Trophoblast cell (in vitro differentiated cells and primary cell): ENCODE measurements at regions not wholly inside any gene's neighbourhood (a gene's known extent, or its start where the extent isn't known, plus 50 kb on each side); places are given as distances from the start of the nearest gene placed in this dataset.

ENCODE experiments used
- DNase-seq, 2 donors: peaks; one replicate each; pipeline ENCODE4 v3.0.0-alpha.2; 2016
- H2AFZ ChIP-seq: 2 replicates; pipeline ENCODE4 v1.6.1; 2013; ENCODE audit warnings: low read length, moderate library complexity, mild to moderate bottlenecking; ENCODE audit not compliant: insufficient read depth, poor library complexity
- H2AK5ac ChIP-seq: 2 replicates; pipeline ENCODE4 v1.6.1; 2013; ENCODE audit warnings: mild to moderate bottlenecking, low read length
- H2BK120ac ChIP-seq: 2 replicates; pipeline ENCODE4 v1.6.1; 2013; ENCODE audit warnings: low read length, mild to moderate bottlenecking, moderate library complexity; ENCODE audit not compliant: insufficient read depth, poor library complexity
- H2BK12ac ChIP-seq: 2 replicates; pipeline ENCODE4 v1.6.1; 2013; ENCODE audit warnings: mild to moderate bottlenecking, low read length, moderate library complexity
- H2BK5ac ChIP-seq: 2 replicates; pipeline ENCODE4 v1.6.1; 2013; ENCODE audit warnings: low read length, low read depth, moderate library complexity, mild to moderate bottlenecking; ENCODE audit not compliant: poor library complexity
- H3K14ac ChIP-seq: 2 replicates; pipeline ENCODE4 v1.6.1; 2013; ENCODE audit warnings: mild to moderate bottlenecking, low read length
- H3K18ac ChIP-seq: 2 replicates; pipeline ENCODE4 v1.6.1; 2013; ENCODE audit warnings: mild to moderate bottlenecking, low read length
- H3K23ac ChIP-seq: 2 replicates; pipeline ENCODE4 v1.6.1; 2013; ENCODE audit warnings: low read length
- H3K27ac ChIP-seq: 2 replicates; pipeline ENCODE4 v1.5.1; 2013; ENCODE audit warnings: low read depth, mild to moderate bottlenecking, inconsistent platforms, low read length, moderate library complexity
- H3K27me3 ChIP-seq: 2 replicates; pipeline ENCODE4 v1.6.1; 2013; ENCODE audit warnings: inconsistent platforms, mild to moderate bottlenecking, low read length, moderate library complexity; ENCODE audit not compliant: insufficient read depth
- H3K36me3 ChIP-seq, 2 experiments: 1 replicate in 1 of 2; 2 replicates in 1 of 2; pipeline ENCODE4 v1.6.1; 2013; ENCODE audit warnings: low read length in 2 of 2, mild to moderate bottlenecking in 2 of 2, moderate library complexity in 1 of 2; ENCODE audit not compliant: insufficient read depth in 2 of 2, control insufficient read depth in 1 of 2
- H3K4ac ChIP-seq: 2 replicates; pipeline ENCODE4 v1.6.1; 2013; ENCODE audit warnings: low read depth, mild to moderate bottlenecking, low read length, moderate library complexity
- H3K4me1 ChIP-seq, 2 experiments: 1 replicate in 1 of 2; 2 replicates in 1 of 2; pipeline ENCODE4 v1.6.1; 2013; ENCODE audit warnings: low read length in 2 of 2, mild to moderate bottlenecking in 2 of 2, moderate library complexity in 1 of 2; ENCODE audit not compliant: insufficient read depth in 2 of 2, control insufficient read depth in 1 of 2
- H3K4me2 ChIP-seq: 2 replicates; pipeline ENCODE4 v1.6.1; 2013; ENCODE audit warnings: inconsistent platforms, mild to moderate bottlenecking, low read length, moderate library complexity
- H3K4me3 ChIP-seq: 2 replicates; pipeline ENCODE4 v1.5.1; 2013; ENCODE audit warnings: mild to moderate bottlenecking, low read depth, low read length, inconsistent platforms
- H3K79me1 ChIP-seq: one replicate; pipeline ENCODE4 v1.6.1; 2013; ENCODE audit warnings: low read length
- H3K79me2 ChIP-seq: 2 replicates; pipeline ENCODE4 v1.6.1; 2013; ENCODE audit warnings: low read length, mild to moderate bottlenecking; ENCODE audit not compliant: control insufficient read depth, insufficient read depth, poor library complexity
- H3K9ac ChIP-seq: 2 replicates; pipeline ENCODE4 v1.6.1; 2013; ENCODE audit warnings: mild to moderate bottlenecking, low read length
- H3K9me3 ChIP-seq: 2 replicates; pipeline ENCODE4 v1.6.1; 2013; ENCODE audit warnings: low read depth, mild to moderate bottlenecking, control low read depth, inconsistent platforms, low read length; ENCODE audit not compliant: insufficient read depth
- H4K12ac ChIP-seq: 2 replicates; pipeline ENCODE4 v1.6.1; 2013; ENCODE audit warnings: low read depth, mild to moderate bottlenecking, low read length, moderate library complexity
- H4K8ac ChIP-seq: 2 replicates; pipeline ENCODE4 v1.6.1; 2013; ENCODE audit warnings: low read depth, mild to moderate bottlenecking, low read length, moderate library complexity
- H4K91ac ChIP-seq: one replicate; pipeline ENCODE4 v1.6.1; 2013; ENCODE audit warnings: low read depth, mild to moderate bottlenecking, low read length, moderate library complexity
- WGBS: extraction: QIAGEN DNeasy Blood & Tissue Kit; methylation state at CpG from one replicate; pipeline ENCODE4 v1.1.7; 2013; ENCODE audit warnings: missing lambda C conversion rate; ENCODE audit not compliant: insufficient read length, insufficient coverage; ENCODE audit errors: extremely low coverage; 5-methylcytosine and 5-hydroxymethylcytosine counted together

GRCh38 chr22:34486381-34486780, 566.1 kb upstream of the LARGE1 start:
- no peaks in the 10 kb centered on the region for H3K9me3 ChIP-seq
- no CpG with 5 or more reads among the region's 1 CpG for WGBS
- no peak overlapping the region for H4K91ac ChIP-seq
- H3K18ac ChIP-seq, result no peak overlapping the region
- no peaks in the 10 kb centered on the region for H3K27me3 ChIP-seq
- no peak overlapping the region for H2AFZ ChIP-seq
- no peak overlapping the region for H3K9ac ChIP-seq
- no peak overlapping the region for H2BK120ac ChIP-seq
- DNase-seq, result no peak
- no peaks in the 10 kb centered on the region for H3K36me3 ChIP-seq
- H2BK5ac ChIP-seq, result no peak overlapping the region
- H4K8ac ChIP-seq, result no peak overlapping the region
- no peaks in the 10 kb centered on the region for H3K79me2 ChIP-seq
- H4K12ac ChIP-seq, result no peak overlapping the region
- no peak overlapping the region for H3K14ac ChIP-seq
- no peak overlapping the region for H2BK12ac ChIP-seq
- no peak overlapping the region for H3K23ac ChIP-seq
- H3K4me2 ChIP-seq, result no peak overlapping the region
- no peak overlapping the region for H3K4me3 ChIP-seq
- H3K79me1 ChIP-seq, result no peaks in the 10 kb centered on the region
- no peak overlapping the region for H3K27ac ChIP-seq
- no peak overlapping the region for H3K4ac ChIP-seq
- H3K4me1 ChIP-seq, result no peaks in the 10 kb centered on the region
- no peak overlapping the region for H2AK5ac ChIP-seq

- no peak overlapping the region for H3K4me2 ChIP-seq
- no peak overlapping the region for H4K8ac ChIP-seq
- no peak overlapping the region for H2BK5ac ChIP-seq
- no peaks in the 10 kb centered on the region for H3K4me1 ChIP-seq
- DNase-seq, result no peak
- no peak overlapping the region for H2BK120ac ChIP-seq
- H3K79me2 ChIP-seq, result no peaks in the 10 kb centered on the region
- H2AFZ ChIP-seq, result no peak overlapping the region
- H3K9ac ChIP-seq, result no peak overlapping the region
- H3K4ac ChIP-seq, result no peak overlapping the region
- H3K36me3 ChIP-seq, result no peaks in the 10 kb centered on the region
- H3K23ac ChIP-seq, result no peak overlapping the region
- H2BK12ac ChIP-seq, result no peak overlapping the region
- H3K27ac ChIP-seq, result no peak overlapping the region
- H3K9me3 ChIP-seq, result no peaks in the 10 kb centered on the region
- H2AK5ac ChIP-seq, result no peak overlapping the region
- H3K27me3 ChIP-seq, result no peaks in the 10 kb centered on the region
- WGBS, result no CpG with 5 or more reads among the region's 4 CpGs
- no peak overlapping the region for H4K12ac ChIP-seq
- H3K14ac ChIP-seq, result no peak overlapping the region
- H3K4me3 ChIP-seq, result no peak overlapping the region
- H3K79me1 ChIP-seq, result no peaks in the 10 kb centered on the region
- no peak overlapping the region for H4K91ac ChIP-seq
- no peak overlapping the region for H3K18ac ChIP-seq
Observed at GRCh38 chr22:34489861-34490260, 569.6 kb upstream of the LARGE1 start.

GRCh38 chr22:34490886-34491285, 570.6 kb upstream of the LARGE1 start:
- Histone ChIP-seq H3K23ac (no peak overlapping the region), H3K9me3 (no peaks in the 10 kb centered on the region), H3K4me2 (no peak overlapping the region), H3K18ac (no peak overlapping the region), H2BK5ac (no peak overlapping the region), H2AFZ (no peak overlapping the region), H3K4ac (no peak overlapping the region), H4K8ac (no peak overlapping the region), H3K27me3 (no peaks in the 10 kb centered on the region), H2BK120ac (no peak overlapping the region), H3K4me3 (no peak overlapping the region), H4K12ac (no peak overlapping the region), H3K4me1 (no peaks in the 10 kb centered on the region), H3K9ac (no peak overlapping the region), H3K14ac (no peak overlapping the region), H3K36me3 (no peaks in the 10 kb centered on the region), H2AK5ac (no peak overlapping the region), H2BK12ac (no peak overlapping the region), H3K79me2 (no peaks in the 10 kb centered on the region), H3K27ac (no peak overlapping the region), H3K79me1 (no peaks in the 10 kb centered on the region), H4K91ac (no peak overlapping the region)
- DNase-seq, result no peak
- WGBS, result no CpG with 5 or more reads among the region's 2 CpGs

- no peaks in the 10 kb centered on the region for H3K36me3 ChIP-seq
- no peak overlapping the region for H3K18ac ChIP-seq
- WGBS, result no CpG with 5 or more reads among the region's 3 CpGs
- no peak overlapping the region for H3K27ac ChIP-seq
- no peak overlapping the region for H3K14ac ChIP-seq
- DNase-seq, result no peak
- H3K23ac ChIP-seq, result no peak overlapping the region
- no peaks in the 10 kb centered on the region for H3K27me3 ChIP-seq
- no peak overlapping the region for H4K12ac ChIP-seq
- H3K9ac ChIP-seq, result no peak overlapping the region
- H2AFZ ChIP-seq, result no peak overlapping the region
- H3K4ac ChIP-seq, result no peak overlapping the region
- no peak overlapping the region for H2BK5ac ChIP-seq
- no peak overlapping the region for H3K4me2 ChIP-seq
- H3K9me3 ChIP-seq, result no peaks in the 10 kb centered on the region
- H3K79me1 ChIP-seq, result no peaks in the 10 kb centered on the region
- H2BK12ac ChIP-seq, result no peak overlapping the region
- H2BK120ac ChIP-seq, result no peak overlapping the region
- no peak overlapping the region for H4K91ac ChIP-seq
- no peak overlapping the region for H4K8ac ChIP-seq
- H3K4me1 ChIP-seq, result no peaks in the 10 kb centered on the region
- no peak overlapping the region for H2AK5ac ChIP-seq
- H3K4me3 ChIP-seq, result no peak overlapping the region
- H3K79me2 ChIP-seq, result no peaks in the 10 kb centered on the region
Observed at GRCh38 chr22:34493486-34493885, 572.5 kb upstream of the ISX start.
